Keratinocyte (primary cell): ENCODE measurements at regions not wholly inside any gene's neighbourhood (a gene's known extent, or its start where the extent isn't known, plus 50 kb on each side); places are given as distances from the start of the nearest gene placed in this dataset.

Experiments
- EZH2 ChIP-seq: IDR thresholded peaks from one replicate; pipeline ENCODE4 v1.6.1; 2012; ENCODE audit warnings: inconsistent platforms, mild to moderate bottlenecking, low read length, moderate library complexity
- TF ChIP-seq, protein P1 (sequence below), 3 experiments: IDR thresholded peaks in 1 of 3; conservative IDR thresholded peaks in 1 of 3; optimal IDR thresholded peaks in 1 of 3; 2 replicates in 2 of 3; 3 replicates in 1 of 3; pipeline versions ENCODE3 to v1.5.1; 2011; ENCODE audit warnings: low read length in 3 of 3, mild to moderate bottlenecking in 3 of 3, moderate library complexity in 2 of 3, control low read depth in 1 of 3, inconsistent platforms in 1 of 3; ENCODE audit not compliant: insufficient read depth in 2 of 3; ENCODE audit errors: extremely low read depth in 1 of 3

DNA sequence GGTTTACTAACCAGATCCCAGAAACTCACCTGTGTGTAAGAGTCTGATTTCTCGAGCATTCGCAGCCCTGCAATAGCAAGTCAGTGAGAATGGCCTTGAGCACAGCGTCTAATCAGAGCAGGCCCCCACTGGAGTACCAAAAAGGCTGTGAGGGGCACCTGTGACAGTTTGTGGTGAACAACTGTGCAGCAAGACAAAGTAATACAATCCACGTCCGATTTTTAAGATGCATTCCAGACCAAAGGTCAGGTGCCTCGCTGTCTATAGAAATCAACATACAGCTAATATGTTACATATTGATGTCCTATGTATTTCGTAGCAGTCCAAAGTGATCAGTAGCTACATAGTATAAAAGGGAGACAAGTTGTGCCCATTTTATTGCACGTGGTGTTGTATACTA is 55.7 kb upstream of the BOD1 start:
- TF ChIP-seq, protein P1, sequence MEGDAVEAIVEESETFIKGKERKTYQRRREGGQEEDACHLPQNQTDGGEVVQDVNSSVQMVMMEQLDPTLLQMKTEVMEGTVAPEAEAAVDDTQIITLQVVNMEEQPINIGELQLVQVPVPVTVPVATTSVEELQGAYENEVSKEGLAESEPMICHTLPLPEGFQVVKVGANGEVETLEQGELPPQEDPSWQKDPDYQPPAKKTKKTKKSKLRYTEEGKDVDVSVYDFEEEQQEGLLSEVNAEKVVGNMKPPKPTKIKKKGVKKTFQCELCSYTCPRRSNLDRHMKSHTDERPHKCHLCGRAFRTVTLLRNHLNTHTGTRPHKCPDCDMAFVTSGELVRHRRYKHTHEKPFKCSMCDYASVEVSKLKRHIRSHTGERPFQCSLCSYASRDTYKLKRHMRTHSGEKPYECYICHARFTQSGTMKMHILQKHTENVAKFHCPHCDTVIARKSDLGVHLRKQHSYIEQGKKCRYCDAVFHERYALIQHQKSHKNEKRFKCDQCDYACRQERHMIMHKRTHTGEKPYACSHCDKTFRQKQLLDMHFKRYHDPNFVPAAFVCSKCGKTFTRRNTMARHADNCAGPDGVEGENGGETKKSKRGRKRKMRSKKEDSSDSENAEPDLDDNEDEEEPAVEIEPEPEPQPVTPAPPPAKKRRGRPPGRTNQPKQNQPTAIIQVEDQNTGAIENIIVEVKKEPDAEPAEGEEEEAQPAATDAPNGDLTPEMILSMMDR (optimal IDR thresholded peaks at IDR 0.05 in 1 of 3, IDR thresholded peaks at IDR 0.05 in 1 of 3, conservative IDR thresholded peaks at IDR 0.05 in 1 of 3; ENCODE audit: extremely low read depth in 1 of 3, insufficient read depth in 2 of 3, low read length in 3 of 3), result no peak
- TF ChIP-seq EZH2, result no peak
